Left lung (tissue), 4 donors: ENCODE measurements at regions not wholly inside any gene's neighbourhood (a gene's known extent, or its start where the extent isn't known, plus 50 kb on each side); places are given as distances from the start of the nearest gene placed in this dataset.

Experiments
- ATAC-seq: fragments of 200-7000 bp; cut with Tn5 transposase; one replicate; pipeline ENCODE4 v1.9.1; 2020; ENCODE audit warnings: moderate library complexity
- DNase-seq, 4 donors: peaks; one replicate each; pipeline ENCODE4 v3.0.0-alpha.2; 2013 to 2020
- H3K27ac ChIP-seq, 2 donors: fragments of 200-600 bp; sonication (generic) in 1 of 2; one replicate each; pipeline versions ENCODE4 v1.5.0 to v1.8.0; 2020 to 2021
- H3K27me3 ChIP-seq, 2 donors: fragments of 200-600 bp; sonication (generic) in 1 of 2; one replicate each; pipeline versions ENCODE4 v1.5.0 to v1.8.0; 2020 to 2021
- H3K36me3 ChIP-seq, 2 donors: fragments of 200-600 bp; sonication (generic) in 1 of 2; one replicate each; pipeline versions ENCODE4 v1.5.0 to v1.8.0; 2020 to 2021
- H3K4me1 ChIP-seq, 2 donors: fragments of 200-600 bp; one replicate each; pipeline ENCODE4 v1.8.0; 2021
- H3K4me3 ChIP-seq, 2 donors: fragments of 200-600 bp; sonication (generic) in 1 of 2; one replicate each; pipeline versions ENCODE4 v1.5.0 to v1.8.0; 2020 to 2021; ENCODE audit warnings: mild to moderate bottlenecking in 1 of 2
- H3K9me3 ChIP-seq, 2 donors: fragments of 200-600 bp; sonication (generic) in 1 of 2; one replicate each; pipeline versions ENCODE4 v1.5.0 to v1.8.0; 2020 to 2021
- intact Hi-C, 2 donors: fragments of 100-400 bp; cut with DNase I; formaldehyde crosslinking; loops; one replicate each; pipeline versions ENCODE4 v1.11.2 to v1.14.2; 2022
- TF ChIP-seq, protein P1 (sequence below), 2 donors: fragments of 200-600 bp; sonication (generic) in 1 of 2; IDR thresholded peaks; one replicate each; pipeline versions ENCODE4 v1.5.0 to v1.8.0; 2021; ENCODE audit warnings: antibody characterized with exemption in 2 of 2
- donor health status: DM: no; HTN: yes; CAD: no.
- donor health status: DM: no; HTN: no; CAD: no.

DNA sequence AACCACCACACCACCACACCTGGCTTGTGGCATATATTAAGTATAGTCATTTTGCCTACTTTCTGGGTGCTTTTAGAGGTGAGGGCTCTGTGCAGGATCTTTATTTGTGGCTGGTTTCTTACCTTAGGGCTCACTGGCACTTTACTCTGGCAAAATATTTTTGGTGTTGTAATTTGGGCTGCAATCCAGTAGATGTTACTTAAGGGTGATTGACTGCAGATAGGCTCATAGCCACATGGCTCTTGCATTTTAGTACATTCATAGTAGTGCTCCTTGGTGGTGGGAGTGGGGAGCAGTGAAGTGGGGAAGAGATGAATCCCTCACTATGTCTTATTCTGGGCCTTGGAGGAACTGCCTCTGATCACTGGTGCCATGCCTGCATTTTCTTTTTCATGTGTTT lies 376.1 kb upstream of the GRIN3A start:
- intact Hi-C loops, result no loop called here
- Histone ChIP-seq H3K9me3 (peaks cover 0 to 17% of the 10 kb centered on the region in 2 donors), H3K27me3 (no peaks in the 10 kb centered on the region), H3K4me1 (no peaks in the 10 kb centered on the region), H3K27ac (no peak overlapping the region), H3K4me3 (no peak overlapping the region), H3K36me3 (no peaks in the 10 kb centered on the region)
- ATAC-seq (no peak), DNase-seq (no peak)
- TF ChIP-seq, protein P1, sequence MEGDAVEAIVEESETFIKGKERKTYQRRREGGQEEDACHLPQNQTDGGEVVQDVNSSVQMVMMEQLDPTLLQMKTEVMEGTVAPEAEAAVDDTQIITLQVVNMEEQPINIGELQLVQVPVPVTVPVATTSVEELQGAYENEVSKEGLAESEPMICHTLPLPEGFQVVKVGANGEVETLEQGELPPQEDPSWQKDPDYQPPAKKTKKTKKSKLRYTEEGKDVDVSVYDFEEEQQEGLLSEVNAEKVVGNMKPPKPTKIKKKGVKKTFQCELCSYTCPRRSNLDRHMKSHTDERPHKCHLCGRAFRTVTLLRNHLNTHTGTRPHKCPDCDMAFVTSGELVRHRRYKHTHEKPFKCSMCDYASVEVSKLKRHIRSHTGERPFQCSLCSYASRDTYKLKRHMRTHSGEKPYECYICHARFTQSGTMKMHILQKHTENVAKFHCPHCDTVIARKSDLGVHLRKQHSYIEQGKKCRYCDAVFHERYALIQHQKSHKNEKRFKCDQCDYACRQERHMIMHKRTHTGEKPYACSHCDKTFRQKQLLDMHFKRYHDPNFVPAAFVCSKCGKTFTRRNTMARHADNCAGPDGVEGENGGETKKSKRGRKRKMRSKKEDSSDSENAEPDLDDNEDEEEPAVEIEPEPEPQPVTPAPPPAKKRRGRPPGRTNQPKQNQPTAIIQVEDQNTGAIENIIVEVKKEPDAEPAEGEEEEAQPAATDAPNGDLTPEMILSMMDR (IDR thresholded peaks at IDR 0.05), result no peak

DNA sequence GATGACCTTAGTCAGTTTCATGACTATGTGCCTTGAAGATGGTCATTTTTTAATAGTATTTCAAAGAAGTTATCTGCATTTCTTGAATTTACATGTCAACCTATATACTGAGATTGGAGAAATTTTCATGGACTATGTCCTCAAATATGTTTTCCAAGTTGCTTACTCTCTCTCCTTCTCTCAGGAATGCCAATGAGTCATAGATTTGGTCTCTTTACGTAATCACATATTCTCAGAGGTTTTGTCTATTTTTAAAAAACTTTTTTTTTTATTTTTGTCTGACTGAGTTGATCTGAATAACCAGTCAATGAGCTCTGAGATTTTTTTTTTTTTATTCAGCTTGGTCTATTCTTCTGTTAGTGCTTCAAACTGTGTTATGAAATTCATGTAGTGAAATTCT lies 374.7 kb upstream of the GRIN3A start:
- no peak overlapping the region for H3K4me3 ChIP-seq
- intact Hi-C loops, result no loop called here

DNA sequence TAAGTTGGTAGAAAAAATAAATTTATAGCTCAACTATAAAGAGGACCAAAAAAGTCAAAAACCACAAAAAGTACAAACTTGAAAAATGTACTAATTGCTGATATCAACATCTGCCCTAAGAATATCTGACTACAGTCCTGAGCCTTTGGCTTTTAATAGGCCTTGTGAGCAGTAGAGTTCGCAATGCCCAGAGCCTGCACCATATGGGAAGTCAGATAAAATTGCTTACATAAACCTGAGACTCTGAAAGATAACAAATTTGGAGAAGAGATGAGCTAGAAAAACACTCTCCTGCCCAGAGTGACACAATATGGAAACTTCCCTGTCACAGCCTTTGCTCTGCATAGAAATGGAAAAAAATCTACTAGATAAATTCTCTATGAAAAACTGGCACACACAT lies 368.0 kb upstream of the GRIN3A start:
- H3K4me1 ChIP-seq, result no peaks in the 10 kb centered on the region
- H3K4me3 ChIP-seq, result no peak overlapping the region
- no peak overlapping the region for H3K27ac ChIP-seq
- TF ChIP-seq, protein P1 (IDR thresholded peaks at IDR 0.05), result no peak
- ATAC-seq, result no peak
- no peak for DNase-seq
- no peaks in the 10 kb centered on the region for H3K36me3 ChIP-seq
- peaks cover 0 to 14% of the 10 kb centered on the region in 2 donors for H3K9me3 ChIP-seq
- H3K27me3 ChIP-seq, result no peaks in the 10 kb centered on the region
- intact Hi-C loops, result no loop called here

More for the DNA sequence above, 374.7 kb upstream of the GRIN3A start:
- ATAC-seq (no peak), DNase-seq (no peak)
- no peaks in the 10 kb centered on the region for H3K36me3 ChIP-seq
- H3K27me3 ChIP-seq, result no peaks in the 10 kb centered on the region
- TF ChIP-seq, protein P1 (IDR thresholded peaks at IDR 0.05), result no peak
- H3K27ac ChIP-seq, result no peak overlapping the region
- H3K4me1 ChIP-seq, result no peaks in the 10 kb centered on the region
- peaks cover 0 to 17% of the 10 kb centered on the region in 2 donors for H3K9me3 ChIP-seq

DNA sequence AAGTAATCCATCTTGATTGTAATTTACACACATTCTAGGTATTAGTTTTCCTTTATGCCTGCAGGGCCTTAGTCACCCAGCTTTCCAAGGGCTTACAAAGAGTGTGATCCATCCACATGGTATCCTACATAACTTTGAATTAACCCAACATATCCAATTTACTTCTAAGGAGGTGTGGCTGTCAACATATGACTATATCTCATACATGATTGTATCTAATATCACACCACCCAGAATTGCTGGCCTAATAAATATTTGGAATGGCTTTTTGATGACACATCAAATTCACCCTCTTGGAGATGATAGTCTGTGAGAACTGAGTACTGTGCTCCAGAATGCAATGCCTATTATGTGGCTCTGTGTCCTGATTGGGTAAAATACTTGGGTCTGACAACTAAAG lies 363.3 kb upstream of the GRIN3A start:
- intact Hi-C loops, result no loop called here
- no peaks in the 10 kb centered on the region for H3K4me1 ChIP-seq
- TF ChIP-seq, protein P1 (IDR thresholded peaks at IDR 0.05), result no peak
- no peak overlapping the region for H3K27ac ChIP-seq
- DNase-seq, result no peak
- no peak overlapping the region for H3K4me3 ChIP-seq
- ATAC-seq, result no peak
- no peaks in the 10 kb centered on the region for H3K36me3 ChIP-seq
- peaks cover 0 to 11% of the 10 kb centered on the region in 2 donors for H3K9me3 ChIP-seq
- H3K27me3 ChIP-seq, result no peaks in the 10 kb centered on the region

DNA sequence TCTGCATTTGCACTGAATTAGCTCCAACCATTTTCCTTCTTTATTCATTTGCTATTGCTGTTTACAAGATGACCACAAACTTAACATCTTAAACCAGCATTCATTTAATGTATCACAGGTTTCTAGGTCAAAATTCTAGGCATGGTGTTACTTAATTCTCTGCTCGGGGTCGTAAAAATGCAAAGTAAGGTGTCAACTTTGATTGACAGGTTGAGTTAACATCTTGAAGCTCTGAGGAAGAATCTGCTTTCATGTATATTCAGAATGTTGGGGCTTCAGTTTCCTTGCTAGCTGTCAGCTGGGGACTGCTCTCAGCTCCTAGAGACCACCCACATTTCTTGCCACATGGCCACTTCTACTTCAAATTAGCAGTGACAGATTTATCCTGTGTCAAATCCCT lies 348.7 kb upstream of the GRIN3A start:
- Histone ChIP-seq H3K4me3 (no peak overlapping the region), H3K9me3 (peaks cover 0 to 3% of the 10 kb centered on the region in 2 donors), H3K36me3 (no peaks in the 10 kb centered on the region), H3K27me3 (no peaks in the 10 kb centered on the region), H3K27ac (no peak overlapping the region), H3K4me1 (no peaks in the 10 kb centered on the region)
- no peak for DNase-seq
- intact Hi-C loops, result no loop called here
- ATAC-seq, result no peak
- TF ChIP-seq, protein P1 (IDR thresholded peaks at IDR 0.05), result no peak
